Loucy (cell line): ENCODE measurements at regions not wholly inside any gene's neighbourhood (a gene's known extent, or its start where the extent isn't known, plus 50 kb on each side); places are given as distances from the start of the nearest gene placed in this dataset.
"Not testable (repeated sequence)": the region's sequence is repeated elsewhere in the genome, so short reads cannot be mapped to it uniquely, and the experiment has no call there.

ENCODE experiments used
- H2AFZ ChIP-seq: fragments of 200-600 bp; sonication (generic); 2 replicates; pipeline ENCODE4 v1.6.0; 2016; ENCODE audit warnings: antibody characterized with exemption, mild to moderate bottlenecking, low read length, moderate library complexity
- H3F3A ChIP-seq: fragments of 200-600 bp; 2 replicates; pipeline ENCODE4 v1.6.0; 2016; ENCODE audit warnings: antibody characterized with exemption, low read depth, mild to moderate bottlenecking
- H3K27me3 ChIP-seq: fragments of 200-600 bp; sonication (generic); 2 replicates; pipeline ENCODE4 v1.6.1; 2014; ENCODE audit warnings: low read length, mild to moderate bottlenecking; ENCODE audit not compliant: insufficient read depth, poor library complexity, severe bottlenecking
- H3K36me3 ChIP-seq: fragments of 200-600 bp; sonication (generic); 2 replicates; pipeline ENCODE4 v1.6.1; 2016; ENCODE audit warnings: low read length; ENCODE audit not compliant: insufficient read depth
- H3K4me1 ChIP-seq: fragments of 200-600 bp; sonication (generic); 2 replicates; pipeline ENCODE4 v1.5.1; 2014; ENCODE audit warnings: low read length, mild to moderate bottlenecking; ENCODE audit not compliant: insufficient read depth, poor library complexity, severe bottlenecking
- H3K4me2 ChIP-seq: fragments of 200-600 bp; sonication (generic); 2 replicates; pipeline ENCODE4 v1.6.0; 2014; ENCODE audit warnings: antibody characterized with exemption, low read length, low read depth, mild to moderate bottlenecking; ENCODE audit not compliant: poor library complexity, severe bottlenecking
- H3K4me3 ChIP-seq: fragments of 200-600 bp; sonication (generic); 2 replicates; pipeline ENCODE4 v1.5.1; 2014; ENCODE audit warnings: low read length, mild to moderate bottlenecking, mixed read lengths; ENCODE audit not compliant: poor library complexity, severe bottlenecking
- H3K79me2 ChIP-seq: fragments of 200-600 bp; sonication (generic); 2 replicates; pipeline ENCODE4 v1.6.1; 2014; ENCODE audit warnings: low read length; ENCODE audit not compliant: insufficient read depth
- H3K9ac ChIP-seq: fragments of 200-600 bp; sonication (generic); 2 replicates; pipeline ENCODE4 v1.6.0; 2014; ENCODE audit warnings: mild to moderate bottlenecking, low read depth, low read length, moderate library complexity; ENCODE audit not compliant: poor library complexity, severe bottlenecking
- H3K9me2 ChIP-seq: fragments of 200-600 bp; sonication (generic); replicated peaks from 2 replicates; pipeline ENCODE4 v1.6.1; 2016; ENCODE audit warnings: low read depth, low read length, mixed read lengths
- H3K9me3 ChIP-seq: fragments of 200-600 bp; sonication (generic); 2 replicates; pipeline ENCODE4 v1.6.1; 2014; ENCODE audit warnings: mild to moderate bottlenecking, antibody characterized with exemption, low read length, low read depth; ENCODE audit not compliant: insufficient read depth
- H4K20me1 ChIP-seq: fragments of 200-600 bp; sonication (generic); 2 replicates; pipeline ENCODE4 v1.6.0; 2014; ENCODE audit warnings: antibody characterized with exemption, low read length, mild to moderate bottlenecking; ENCODE audit not compliant: insufficient read depth, poor library complexity, severe bottlenecking
- CTCF ChIP-seq: fragments of 200-600 bp; sonication (generic); conservative IDR thresholded peaks from 2 replicates; pipeline ENCODE4 v1.5.1; 2014; ENCODE audit warnings: mild to moderate bottlenecking, antibody characterized with exemption, low read length
- EZH2phosphoT487 ChIP-seq: fragments of 200-600 bp; IDR thresholded peaks from 2 replicates; pipeline ENCODE4 v1.6.1; 2018; ENCODE audit warnings: antibody characterized with exemption, mild to moderate bottlenecking, moderate library complexity, borderline replicate concordance

- Histone ChIP-seq H3K27me3 (no peaks in the 10 kb centered on the region), H3K4me1 (no peaks in the 10 kb centered on the region), H3K9me3 (no peaks in the 10 kb centered on the region), H3K36me3 (no peaks in the 10 kb centered on the region), H3K4me3 (no peak overlapping the region), H3K9me2 (no peaks in the 10 kb centered on the region), H3F3A (no peaks in the 10 kb centered on the region), H3K79me2 (no peaks in the 10 kb centered on the region), H3K9ac (no peak overlapping the region), H4K20me1 (no peaks in the 10 kb centered on the region), H2AFZ (no peak overlapping the region), H3K4me2 (no peak overlapping the region)
- TF ChIP-seq CTCF: no peak
- no peak for TF ChIP-seq EZH2phosphoT487
These were observed 155.1 kb downstream of the OR13A1 start for GRCh38 chr10:45160271-45160670.

- no peak for TF ChIP-seq EZH2phosphoT487
- no peak for TF ChIP-seq CTCF
- no peaks in the 10 kb centered on the region for H3K79me2 ChIP-seq
- H3K27me3 ChIP-seq: no peaks in the 10 kb centered on the region
- no peak overlapping the region for H3K4me2 ChIP-seq
- H3K9me2 ChIP-seq: no peaks in the 10 kb centered on the region
- H3K36me3 ChIP-seq: no peaks in the 10 kb centered on the region
- H4K20me1 ChIP-seq: no peaks in the 10 kb centered on the region
- no peak overlapping the region for H2AFZ ChIP-seq
- H3F3A ChIP-seq: no peaks in the 10 kb centered on the region
- no peaks in the 10 kb centered on the region for H3K9me3 ChIP-seq
- H3K9ac ChIP-seq: no peak overlapping the region
- H3K4me1 ChIP-seq: no peaks in the 10 kb centered on the region
- no peak overlapping the region for H3K4me3 ChIP-seq
These were observed 152.0 kb downstream of the OR13A1 start for GRCh38 chr10:45163315-45163975.

GRCh38 chr10:45175520-45176118 is 139.8 kb downstream of the OR13A1 start:
- H3K4me1 ChIP-seq, H3K4me3 ChIP-seq, H3K36me3 ChIP-seq, H3K9me3 ChIP-seq, H3K4me2 ChIP-seq, H4K20me1 ChIP-seq, H3K27me3 ChIP-seq, H3F3A ChIP-seq, H3K79me2 ChIP-seq, H3K9ac ChIP-seq, H3K9me2 ChIP-seq: not testable (repeated sequence)
- peak overlapping the region; percentile 46; the same call in 1 of the 2 replicates for H2AFZ ChIP-seq

GRCh38 chr10:45179691-45180090 is 135.7 kb downstream of the OR13A1 start:
- TF ChIP-seq CTCF: no peak
- 0 out of 2 replicates have a peak overlapping the region, but pooled peaks have one; percentile 36 for H2AFZ ChIP-seq
- H4K20me1 ChIP-seq: no peaks in the 10 kb centered on the region
- no peak overlapping the region for H3K4me2 ChIP-seq
- no peaks in the 10 kb centered on the region for H3F3A ChIP-seq
- H3K9me2 ChIP-seq: no peaks in the 10 kb centered on the region
- no peaks in the 10 kb centered on the region for H3K9me3 ChIP-seq
- H3K36me3 ChIP-seq: no peaks in the 10 kb centered on the region
- H3K79me2 ChIP-seq: no peaks in the 10 kb centered on the region
- no peak overlapping the region for H3K4me3 ChIP-seq
- H3K27me3 ChIP-seq: no peaks in the 10 kb centered on the region
- H3K9ac ChIP-seq: no peak overlapping the region
- no peaks in the 10 kb centered on the region for H3K4me1 ChIP-seq
